Glutamatergic neuron (in vitro differentiated cells): ENCODE measurements at regions not wholly inside any gene's neighbourhood (a gene's known extent, or its start where the extent isn't known, plus 50 kb on each side); places are given as distances from the start of the nearest gene placed in this dataset.

Experiments used
- DNase-seq: peaks from one replicate; pipeline ENCODE4 v3.0.0; 2022
- H3K27ac Mint-ChIP-seq: one replicate; pipeline ENCODE4 v1.8.0; 2020; ENCODE audit warnings: mild to moderate bottlenecking, mixed read lengths, inconsistent platforms; ENCODE audit not compliant: unreplicated experiment
- H3K27me3 Mint-ChIP-seq: one replicate; pipeline ENCODE4 v1.8.0; 2020; ENCODE audit warnings: mild to moderate bottlenecking, moderate library complexity, mixed read lengths, inconsistent platforms; ENCODE audit not compliant: unreplicated experiment
- H3K36me3 Mint-ChIP-seq: one replicate; pipeline ENCODE4 v1.8.0; 2020; ENCODE audit warnings: mild to moderate bottlenecking, mixed read lengths, inconsistent platforms; ENCODE audit not compliant: unreplicated experiment
- H3K4me1 Mint-ChIP-seq: one replicate; pipeline ENCODE4 v1.8.0; 2020; ENCODE audit warnings: mild to moderate bottlenecking, low read depth, mixed read lengths, inconsistent platforms; ENCODE audit not compliant: unreplicated experiment
- H3K4me3 Mint-ChIP-seq: one replicate; pipeline ENCODE4 v1.8.0; 2020; ENCODE audit warnings: mild to moderate bottlenecking, mixed read lengths, inconsistent platforms; ENCODE audit not compliant: unreplicated experiment
- H3K9me3 Mint-ChIP-seq: one replicate; pipeline ENCODE4 v1.8.0; 2020; ENCODE audit warnings: mild to moderate bottlenecking, moderate library complexity, mixed read lengths, inconsistent platforms; ENCODE audit not compliant: unreplicated experiment
- CTCF ChIP-seq: fragments of 200-600 bp; sonication (generic); IDR thresholded peaks from one replicate; pipeline ENCODE4 v1.5.0; 2021; ENCODE audit not compliant: partially characterized antibody, unreplicated experiment

- no peak for TF ChIP-seq CTCF
- H3K9me3 Mint-ChIP-seq, result no peaks in the 10 kb centered on the region
- H3K36me3 Mint-ChIP-seq, result no peaks in the 10 kb centered on the region
- peaks cover 2% of the 10 kb centered on the region for H3K27me3 Mint-ChIP-seq
- no peak overlapping the region for H3K4me3 Mint-ChIP-seq
- DNase-seq, result no peak
- no peaks in the 10 kb centered on the region for H3K4me1 Mint-ChIP-seq
- H3K27ac Mint-ChIP-seq, result no peak overlapping the region
Measured at GRCh38 chr2:19835781-19836281, 66.0 kb downstream of the TTC32 start.

GRCh38 chr2:19833978-19834377 lies 67.8 kb downstream of the TTC32 start:
- Mint-ChIP-seq H3K27me3 (peaks cover 3% of the 10 kb centered on the region), H3K36me3 (no peaks in the 10 kb centered on the region), H3K27ac (no peak overlapping the region), H3K4me1 (no peaks in the 10 kb centered on the region), H3K4me3 (no peak overlapping the region), H3K9me3 (peaks cover 1% of the 10 kb centered on the region)
- TF ChIP-seq CTCF, result no peak
- no peak for DNase-seq

GRCh38 chr2:19829672-19830071 lies 72.1 kb downstream of the TTC32 start:
- peaks cover 3% of the 10 kb centered on the region for H3K27me3 Mint-ChIP-seq
- peaks cover 1% of the 10 kb centered on the region for H3K9me3 Mint-ChIP-seq
- no peak for TF ChIP-seq CTCF
- H3K4me1 Mint-ChIP-seq, result no peaks in the 10 kb centered on the region
- H3K27ac Mint-ChIP-seq, result no peak overlapping the region
- DNase-seq, result no peak
- H3K36me3 Mint-ChIP-seq, result no peaks in the 10 kb centered on the region
- H3K4me3 Mint-ChIP-seq, result no peak overlapping the region

- Mint-ChIP-seq H3K27ac (no peak overlapping the region), H3K27me3 (peaks cover 3% of the 10 kb centered on the region), H3K4me1 (no peaks in the 10 kb centered on the region), H3K4me3 (no peak overlapping the region), H3K36me3 (no peaks in the 10 kb centered on the region), H3K9me3 (peaks cover 1% of the 10 kb centered on the region)
- DNase-seq, result no peak
- TF ChIP-seq CTCF, result no peak
Measured at GRCh38 chr2:19826874-19827273, 74.9 kb downstream of the TTC32 start.

GRCh38 chr2:19823507-19823906 lies 78.3 kb downstream of the TTC32 start:
- no peaks in the 10 kb centered on the region for H3K4me1 Mint-ChIP-seq
- no peak overlapping the region for H3K4me3 Mint-ChIP-seq
- no peaks in the 10 kb centered on the region for H3K9me3 Mint-ChIP-seq
- TF ChIP-seq CTCF, result no peak
- no peak overlapping the region for H3K27ac Mint-ChIP-seq
- no peak for DNase-seq
- H3K36me3 Mint-ChIP-seq, result no peaks in the 10 kb centered on the region
- no peaks in the 10 kb centered on the region for H3K27me3 Mint-ChIP-seq
